ENCODE measurements at regions not wholly inside any gene's neighbourhood (a gene's known extent, or its start where the extent isn't known, plus 50 kb on each side); places are given as distances from the start of the nearest gene placed in this dataset.

DNA sequence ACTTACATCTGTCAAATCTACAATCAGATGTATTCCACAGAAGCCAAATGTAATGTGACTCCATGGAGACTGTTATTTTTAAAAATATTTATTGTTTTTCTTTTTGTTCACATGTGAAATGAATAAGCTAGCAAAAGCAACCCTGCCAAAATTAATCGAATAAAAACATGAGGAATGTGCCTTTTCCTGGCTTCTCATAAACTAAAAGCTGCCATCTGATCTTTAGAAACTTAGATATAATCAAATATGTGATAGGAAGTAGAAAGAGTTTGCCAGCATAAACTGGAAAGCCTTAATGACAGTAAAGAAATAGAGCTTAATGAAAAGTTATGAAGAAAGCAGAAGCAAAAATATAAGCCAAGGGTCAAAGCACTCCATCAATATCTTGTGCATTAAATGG lies 1724.7 kb upstream of the WWC1 start:
- no peak overlapping the region for H3K4me3 ChIP-seq (ENCODE audit: insufficient read depth, low read depth, low read length)
- H3K27ac ChIP-seq (ENCODE audit: insufficient read depth, low read depth, low read length, poor library complexity, severe bottlenecking), result no peak overlapping the region
- no peaks in the 10 kb centered on the region for H3K4me1 ChIP-seq (ENCODE audit: control insufficient read depth, insufficient read depth, low read length)
- H3K27me3 ChIP-seq (ENCODE audit: control insufficient read depth, insufficient read depth, low read length, poor library complexity, severe bottlenecking), result no peaks in the 10 kb centered on the region
- 100% methylated on average over 1 of the region's 1 CpG; no CpG with 5 or more reads in 1 of the 2 experiments for whole genome bisulfite sequencing, 2 experiments
- no peaks in the 10 kb centered on the region for H3K36me3 ChIP-seq (ENCODE audit: control insufficient read depth, insufficient read depth, low read length)
- H3K9me3 ChIP-seq (ENCODE audit: control insufficient read depth, low read length), result no peaks in the 10 kb centered on the region

DNA sequence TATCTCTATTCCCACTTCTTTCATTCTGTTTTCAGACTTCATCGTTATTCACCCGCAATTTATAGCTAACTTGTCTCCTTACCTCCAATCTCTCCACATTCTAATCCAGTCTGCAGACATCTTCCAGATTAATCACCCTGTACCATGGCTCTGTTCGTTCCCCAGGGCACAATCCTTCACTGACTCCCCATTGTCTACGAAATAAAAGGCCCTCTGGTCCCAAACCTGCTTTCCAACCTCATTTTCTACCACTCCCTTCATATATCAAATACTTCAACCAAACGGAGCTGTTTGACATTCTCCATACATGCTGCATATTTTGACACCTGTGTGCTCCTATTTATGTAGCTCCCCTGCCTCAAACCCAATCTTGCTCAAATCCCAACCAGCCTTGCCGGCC lies 1720.6 kb upstream of the WWC1 start:
- H3K9me3 ChIP-seq (ENCODE audit: control insufficient read depth, low read length), result no peaks in the 10 kb centered on the region
- 85 to 90% methylated on average over 6 of the region's 6 CpGs for WGBS, 2 experiments

DNA sequence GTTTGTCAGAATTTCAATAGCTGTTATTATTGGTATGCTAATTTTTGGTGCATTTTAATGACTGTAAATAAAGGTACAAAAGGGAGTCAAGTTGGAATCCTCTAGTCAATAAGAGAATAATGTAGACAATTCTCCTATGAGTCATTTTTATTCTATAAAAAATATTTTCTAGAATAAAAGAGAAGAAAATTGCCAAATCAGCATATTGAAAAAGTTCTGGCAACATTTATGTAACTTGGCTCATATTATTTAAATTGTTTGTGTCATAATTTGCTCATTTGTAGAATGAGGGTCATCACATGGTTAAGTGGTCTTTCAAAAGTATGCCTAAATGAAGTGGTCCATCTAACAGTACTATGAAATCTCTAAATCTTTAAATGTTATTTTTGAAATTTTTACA lies 1719.8 kb upstream of the WWC1 start:
- H3K27me3 ChIP-seq (ENCODE audit: control insufficient read depth, insufficient read depth, low read length, poor library complexity, severe bottlenecking), result no peaks in the 10 kb centered on the region
- H3K27ac ChIP-seq (ENCODE audit: insufficient read depth, low read depth, low read length, poor library complexity, severe bottlenecking), result no peak overlapping the region
- H3K4me1 ChIP-seq (ENCODE audit: control insufficient read depth, insufficient read depth, low read length), result no peaks in the 10 kb centered on the region
- H3K36me3 ChIP-seq (ENCODE audit: control insufficient read depth, insufficient read depth, low read length), result no peaks in the 10 kb centered on the region
- no peaks in the 10 kb centered on the region for H3K9me3 ChIP-seq (ENCODE audit: control insufficient read depth, low read length)
- no peak overlapping the region for H3K4me3 ChIP-seq (ENCODE audit: insufficient read depth, low read depth, low read length)

More for the DNA sequence above, 1720.6 kb upstream of the WWC1 start:
- Histone ChIP-seq H3K4me3 (ENCODE audit: insufficient read depth, low read depth, low read length) (no peak overlapping the region), H3K36me3 (ENCODE audit: control insufficient read depth, insufficient read depth, low read length) (no peaks in the 10 kb centered on the region), H3K27me3 (ENCODE audit: control insufficient read depth, insufficient read depth, low read length, poor library complexity, severe bottlenecking) (no peaks in the 10 kb centered on the region), H3K27ac (ENCODE audit: insufficient read depth, low read depth, low read length, poor library complexity, severe bottlenecking) (no peak overlapping the region), H3K4me1 (ENCODE audit: control insufficient read depth, insufficient read depth, low read length) (no peaks in the 10 kb centered on the region)

DNA sequence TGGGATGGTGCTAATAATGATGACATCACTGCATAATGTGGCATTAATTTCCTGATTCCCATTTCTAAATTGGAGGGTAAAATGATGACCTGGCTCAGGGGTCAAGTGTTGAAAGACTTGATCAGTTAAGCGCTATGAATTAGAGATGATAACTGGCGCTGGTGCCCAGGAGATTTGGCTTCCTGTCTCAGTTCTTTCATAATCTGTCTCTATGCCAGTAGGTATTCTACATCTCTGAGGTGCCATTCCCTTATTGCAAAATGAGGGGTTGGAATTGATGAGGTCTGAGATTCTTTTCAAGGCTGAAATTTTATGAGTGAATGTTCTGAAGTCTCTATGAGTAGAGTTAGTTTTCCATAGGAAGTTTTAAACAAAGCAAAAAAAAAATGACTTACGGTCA lies 1715.1 kb upstream of the WWC1 start:
- Histone ChIP-seq H3K27me3 (ENCODE audit: control insufficient read depth, insufficient read depth, low read length, poor library complexity, severe bottlenecking) (no peaks in the 10 kb centered on the region), H3K4me3 (ENCODE audit: insufficient read depth, low read depth, low read length) (no peak overlapping the region), H3K9me3 (ENCODE audit: control insufficient read depth, low read length) (no peaks in the 10 kb centered on the region), H3K36me3 (ENCODE audit: control insufficient read depth, insufficient read depth, low read length) (no peaks in the 10 kb centered on the region), H3K4me1 (ENCODE audit: control insufficient read depth, insufficient read depth, low read length) (no peaks in the 10 kb centered on the region), H3K27ac (ENCODE audit: insufficient read depth, low read depth, low read length, poor library complexity, severe bottlenecking) (no peak overlapping the region)
- 90 to 97% methylated on average over 3 of the region's 3 CpGs for WGBS, 2 experiments

DNA sequence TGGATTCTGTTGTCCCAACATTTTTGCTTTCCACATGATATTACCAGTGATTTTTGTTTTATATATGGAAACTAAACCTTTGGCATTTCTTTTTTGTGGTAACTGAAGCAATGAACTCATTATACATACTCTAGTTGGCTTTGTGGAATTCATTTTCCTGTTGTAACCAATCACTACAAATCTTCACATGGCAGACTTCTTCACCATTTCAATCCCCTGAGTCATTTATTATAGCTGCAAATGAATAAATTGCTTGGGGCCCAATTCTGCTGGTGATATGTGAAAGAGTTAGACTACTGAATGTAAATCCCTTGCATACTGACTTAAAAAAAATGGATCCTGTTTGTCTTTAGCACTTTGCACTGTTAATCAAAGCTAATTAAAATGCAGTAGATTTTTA lies 1709.6 kb upstream of the WWC1 start:
- Histone ChIP-seq H3K27me3 (ENCODE audit: control insufficient read depth, insufficient read depth, low read length, poor library complexity, severe bottlenecking) (no peaks in the 10 kb centered on the region), H3K27ac (ENCODE audit: insufficient read depth, low read depth, low read length, poor library complexity, severe bottlenecking) (no peak overlapping the region), H3K9me3 (ENCODE audit: control insufficient read depth, low read length) (no peaks in the 10 kb centered on the region), H3K36me3 (ENCODE audit: control insufficient read depth, insufficient read depth, low read length) (no peaks in the 10 kb centered on the region), H3K4me1 (ENCODE audit: control insufficient read depth, insufficient read depth, low read length) (no peaks in the 10 kb centered on the region), H3K4me3 (ENCODE audit: insufficient read depth, low read depth, low read length) (no peak overlapping the region)

DNA sequence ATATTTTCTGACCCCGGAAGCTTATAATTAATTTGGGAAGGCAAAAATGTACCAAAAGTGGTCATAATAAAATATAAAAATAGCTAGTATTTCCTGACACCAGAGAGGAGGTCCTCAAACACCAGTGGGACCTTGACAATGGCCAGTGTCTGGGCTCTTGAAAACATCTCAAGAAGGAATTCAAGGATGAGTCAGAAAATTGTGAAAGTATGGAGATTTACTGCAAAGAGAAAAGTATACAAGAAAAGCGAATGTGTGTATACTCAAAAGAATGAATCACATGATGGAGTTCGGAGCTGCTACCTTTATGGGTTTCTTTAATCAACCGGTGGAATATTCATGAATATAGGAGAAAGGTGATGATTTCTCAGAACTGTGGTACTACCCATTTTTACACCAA lies 1709.0 kb upstream of the WWC1 start:
- H3K27ac ChIP-seq (ENCODE audit: insufficient read depth, low read depth, low read length, poor library complexity, severe bottlenecking), result no peak overlapping the region
- no peak overlapping the region for H3K4me3 ChIP-seq (ENCODE audit: insufficient read depth, low read depth, low read length)
- H3K9me3 ChIP-seq (ENCODE audit: control insufficient read depth, low read length), result no peaks in the 10 kb centered on the region
- 91 to 95% methylated on average over 3 to 4 of the region's 4 CpGs for WGBS, 2 experiments
- no peaks in the 10 kb centered on the region for H3K4me1 ChIP-seq (ENCODE audit: control insufficient read depth, insufficient read depth, low read length)
- no peaks in the 10 kb centered on the region for H3K36me3 ChIP-seq (ENCODE audit: control insufficient read depth, insufficient read depth, low read length)
- H3K27me3 ChIP-seq (ENCODE audit: control insufficient read depth, insufficient read depth, low read length, poor library complexity, severe bottlenecking), result no peaks in the 10 kb centered on the region

DNA sequence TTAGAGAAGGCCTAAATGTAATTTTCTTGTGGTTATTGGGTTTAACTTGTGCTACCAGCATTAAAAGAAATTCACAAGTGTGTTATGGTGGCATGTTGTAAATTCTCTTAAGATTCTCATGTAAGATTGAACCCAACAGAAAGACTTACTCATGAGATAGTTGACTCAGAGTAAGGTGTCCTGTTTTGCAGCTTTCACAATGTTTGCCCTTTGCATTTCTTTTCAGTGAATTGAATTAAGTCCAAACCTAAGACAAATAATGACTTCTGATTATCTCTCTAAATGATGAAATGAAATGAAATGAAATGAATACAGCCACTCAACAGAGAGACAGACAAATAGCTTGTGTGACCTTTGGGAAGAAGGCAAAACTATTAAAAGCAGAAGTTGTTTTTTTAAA lies 1696.9 kb upstream of the WWC1 start:
- no peaks in the 10 kb centered on the region for H3K36me3 ChIP-seq (ENCODE audit: control insufficient read depth, insufficient read depth, low read length)
- H3K27ac ChIP-seq (ENCODE audit: insufficient read depth, low read depth, low read length, poor library complexity, severe bottlenecking), result no peak overlapping the region

DNA sequence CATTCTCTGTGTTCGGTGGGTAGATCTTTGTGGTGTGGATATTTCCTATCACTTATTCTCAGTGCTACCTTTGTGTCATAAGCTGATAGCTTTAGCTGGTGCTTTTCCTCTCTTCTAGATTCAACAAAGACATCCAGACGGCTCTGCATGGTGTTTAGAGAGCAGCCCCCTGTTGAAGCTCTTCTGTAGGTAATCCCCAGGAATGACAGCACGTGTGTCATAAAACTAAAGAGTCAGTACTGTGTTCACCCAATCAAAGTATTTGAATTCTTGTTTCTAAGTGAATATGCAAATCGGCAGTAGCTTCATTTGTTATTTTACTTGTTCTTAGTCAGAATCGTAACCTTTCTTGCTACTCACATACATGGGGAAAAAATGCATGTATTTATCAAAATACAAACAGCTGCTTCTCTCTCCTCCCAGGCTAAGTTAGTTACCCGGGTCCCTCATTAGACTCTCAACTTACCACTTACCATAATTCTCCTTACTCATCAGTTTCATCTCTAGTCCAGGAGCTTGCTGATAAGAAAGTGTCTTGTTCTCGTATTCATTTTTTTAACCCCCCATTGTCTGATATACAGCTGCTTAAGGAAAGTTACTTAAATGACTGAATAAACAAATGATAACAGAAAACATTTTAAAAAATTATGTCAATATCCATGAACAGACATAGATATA lies 1696.0 kb upstream of the WWC1 start:
- Histone ChIP-seq H3K4me1 (ENCODE audit: control insufficient read depth, insufficient read depth, low read length) (peaks cover 10% of the 10 kb centered on the region), H3K27ac (ENCODE audit: insufficient read depth, low read depth, low read length, poor library complexity, severe bottlenecking) (no peak overlapping the region), H3K36me3 (ENCODE audit: control insufficient read depth, insufficient read depth, low read length) (no peaks in the 10 kb centered on the region), H3K27me3 (ENCODE audit: control insufficient read depth, insufficient read depth, low read length, poor library complexity, severe bottlenecking) (no peaks in the 10 kb centered on the region), H3K4me3 (ENCODE audit: insufficient read depth, low read depth, low read length) (no peak overlapping the region), H3K9me3 (ENCODE audit: control insufficient read depth, low read length) (no peaks in the 10 kb centered on the region)
- WGBS, 2 experiments, result 63 to 64% methylated on average over 4 to 6 of the region's 7 CpGs

More for the DNA sequence above, 1696.9 kb upstream of the WWC1 start:
- Histone ChIP-seq H3K9me3 (ENCODE audit: control insufficient read depth, low read length) (no peaks in the 10 kb centered on the region), H3K4me1 (ENCODE audit: control insufficient read depth, insufficient read depth, low read length) (peaks cover 10% of the 10 kb centered on the region), H3K27me3 (ENCODE audit: control insufficient read depth, insufficient read depth, low read length, poor library complexity, severe bottlenecking) (no peaks in the 10 kb centered on the region), H3K4me3 (ENCODE audit: insufficient read depth, low read depth, low read length) (no peak overlapping the region)

DNA sequence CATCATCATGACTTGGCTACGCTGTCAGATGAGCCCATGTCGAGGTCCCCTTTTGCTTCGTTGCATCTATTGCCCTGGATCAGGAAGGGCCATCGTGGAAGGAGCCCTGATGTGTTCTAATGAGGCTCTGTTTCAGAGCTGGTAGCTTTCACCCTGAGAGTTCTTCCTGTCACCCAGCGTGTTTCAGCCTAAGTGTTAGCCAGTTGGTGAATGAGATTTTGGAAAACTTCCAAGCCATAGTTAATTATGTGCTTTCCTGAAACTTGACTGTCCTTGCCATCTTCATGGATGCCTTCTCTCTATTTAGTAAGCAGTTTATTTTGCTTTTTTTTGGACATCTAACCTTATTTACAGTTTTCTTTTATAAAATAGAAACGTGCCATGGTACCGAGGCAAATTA lies 1695.4 kb upstream of the WWC1 start:
- no peaks in the 10 kb centered on the region for H3K27me3 ChIP-seq (ENCODE audit: control insufficient read depth, insufficient read depth, low read length, poor library complexity, severe bottlenecking)
- no peak overlapping the region for H3K4me3 ChIP-seq (ENCODE audit: insufficient read depth, low read depth, low read length)
- WGBS, 2 experiments, result 92 to 93% methylated on average over 7 of the region's 7 CpGs
- H3K27ac ChIP-seq (ENCODE audit: insufficient read depth, low read depth, low read length, poor library complexity, severe bottlenecking), result no peak overlapping the region
- H3K36me3 ChIP-seq (ENCODE audit: control insufficient read depth, insufficient read depth, low read length), result no peaks in the 10 kb centered on the region
- H3K9me3 ChIP-seq (ENCODE audit: control insufficient read depth, low read length), result no peaks in the 10 kb centered on the region
- peaks cover 10% of the 10 kb centered on the region for H3K4me1 ChIP-seq (ENCODE audit: control insufficient read depth, insufficient read depth, low read length)

DNA sequence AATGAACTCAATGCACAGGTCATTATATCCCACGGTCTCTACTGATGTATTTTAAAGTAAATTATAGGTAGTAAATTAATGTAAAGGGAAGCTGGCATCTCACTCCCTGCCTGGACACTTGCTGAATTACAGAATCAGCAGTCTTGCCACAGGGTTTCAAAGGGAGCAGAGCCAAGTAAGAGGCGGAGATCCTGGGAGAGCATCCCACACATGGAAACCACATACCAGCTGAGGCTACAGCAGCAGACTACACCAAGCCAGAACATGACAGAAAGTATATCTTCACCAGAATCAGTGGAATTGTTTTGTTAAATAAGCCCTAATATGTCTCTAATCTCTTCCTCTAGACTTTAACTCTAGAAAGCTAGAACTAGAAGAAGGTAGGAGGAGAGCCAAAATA lies 1689.2 kb upstream of the WWC1 start:
- Histone ChIP-seq H3K9me3 (ENCODE audit: control insufficient read depth, low read length) (no peaks in the 10 kb centered on the region), H3K4me1 (ENCODE audit: control insufficient read depth, insufficient read depth, low read length) (no peaks in the 10 kb centered on the region), H3K27me3 (ENCODE audit: control insufficient read depth, insufficient read depth, low read length, poor library complexity, severe bottlenecking) (no peaks in the 10 kb centered on the region), H3K36me3 (ENCODE audit: control insufficient read depth, insufficient read depth, low read length) (no peaks in the 10 kb centered on the region), H3K4me3 (ENCODE audit: insufficient read depth, low read depth, low read length) (no peak overlapping the region), H3K27ac (ENCODE audit: insufficient read depth, low read depth, low read length, poor library complexity, severe bottlenecking) (no peak overlapping the region)
- 96 to 97% methylated on average over 2 of the region's 2 CpGs for WGBS, 2 experiments

DNA sequence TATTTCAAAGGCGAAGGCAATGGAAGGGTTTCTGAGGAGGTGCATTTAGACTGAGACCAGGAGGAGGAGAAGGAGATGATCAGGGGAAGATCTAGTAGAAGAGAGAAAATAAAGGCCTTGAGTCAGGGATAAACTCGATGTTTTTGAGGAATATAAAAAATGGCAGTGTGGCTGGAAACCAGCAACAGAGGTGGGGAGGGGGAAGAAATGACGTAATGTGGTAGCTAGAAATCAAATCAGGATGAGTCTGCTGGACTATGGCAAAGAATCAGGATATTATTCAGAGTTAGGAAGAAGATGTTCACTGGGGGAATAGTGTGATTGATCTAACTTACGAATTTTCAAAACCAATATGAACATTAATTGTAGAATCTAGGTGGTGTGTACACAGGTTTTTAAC lies 1673.9 kb upstream of the WWC1 start:
- Histone ChIP-seq H3K4me1 (ENCODE audit: control insufficient read depth, insufficient read depth, low read length) (peaks cover 18% of the 10 kb centered on the region), H3K27ac (ENCODE audit: insufficient read depth, low read depth, low read length, poor library complexity, severe bottlenecking) (no peak overlapping the region), H3K36me3 (ENCODE audit: control insufficient read depth, insufficient read depth, low read length) (no peaks in the 10 kb centered on the region), H3K4me3 (ENCODE audit: insufficient read depth, low read depth, low read length) (no peak overlapping the region), H3K9me3 (ENCODE audit: control insufficient read depth, low read length) (no peaks in the 10 kb centered on the region), H3K27me3 (ENCODE audit: control insufficient read depth, insufficient read depth, low read length, poor library complexity, severe bottlenecking) (no peaks in the 10 kb centered on the region)
- WGBS, 2 experiments, result 96 to 98% methylated on average over 3 to 4 of the region's 4 CpGs

Data from ectodermal cell (in vitro differentiated cells).